SK-N-MC (cell line): ENCODE measurements at regions not wholly inside any gene's neighbourhood (a gene's known extent, or its start where the extent isn't known, plus 50 kb on each side); places are given as distances from the start of the nearest gene placed in this dataset.

Experiments used
- DNase-seq: peaks from one replicate; pipeline ENCODE4 v3.0.0-alpha.2; 2011; ENCODE audit warnings: low read depth, low spot score
- H3K27ac ChIP-seq: fragments of 200-600 bp; sonication (generic); 2 replicates; pipeline ENCODE4 v1.5.1; 2016; ENCODE audit warnings: mixed run types
- H3K36me3 ChIP-seq: fragments of 200-600 bp; sonication (generic); 2 replicates; pipeline ENCODE4 v1.6.1; 2017; ENCODE audit warnings: antibody characterized with exemption, low read length, mixed read lengths; ENCODE audit not compliant: insufficient read depth
- H3K4me3 ChIP-seq: fragments of 200-600 bp; sonication (generic); 2 replicates; pipeline ENCODE4 v1.5.1; 2016
- H3K9ac ChIP-seq: fragments of 200-600 bp; sonication (generic); 2 replicates; pipeline ENCODE4 v1.8.0; 2017; ENCODE audit warnings: mixed run types, mixed read lengths; ENCODE audit not compliant: insufficient read length
- H3K9me3 ChIP-seq: fragments of 200-600 bp; sonication (generic); 2 replicates; pipeline ENCODE4 v1.6.1; 2017; ENCODE audit warnings: low read depth, mild to moderate bottlenecking, antibody characterized with exemption, low read length, moderate library complexity, mixed read lengths
- EZH2 ChIP-seq: fragments of 200-600 bp; sonication (generic); IDR thresholded peaks from one replicate; pipeline ENCODE4 v1.6.1; 2017; ENCODE audit warnings: antibody characterized with exemption
- FOXP2 ChIP-seq: optimal IDR thresholded peaks from 2 replicates; pipeline ENCODE3; 2011; ENCODE audit warnings: mild to moderate bottlenecking, moderate library complexity; ENCODE audit not compliant: insufficient read depth; ENCODE audit errors: extremely low read length, control extremely low read depth
- POLR2AphosphoS5 ChIP-seq: IDR thresholded peaks from 2 replicates; pipeline ENCODE4 v1.6.1; 2012; ENCODE audit warnings: mild to moderate bottlenecking, low read depth, low read length, borderline replicate concordance

GRCh38 chr14:44777584-44777983, 184.2 kb downstream of the KLHL28 start:
- H3K4me3 ChIP-seq: no peak overlapping the region
- H3K9ac ChIP-seq: no peak overlapping the region
- no peak for DNase-seq
- TF ChIP-seq FOXP2 (no peak), EZH2 (no peak), POLR2AphosphoS5 (no peak)
- H3K27ac ChIP-seq: no peak overlapping the region
- H3K9me3 ChIP-seq: no peaks in the 10 kb centered on the region
- no peaks in the 10 kb centered on the region for H3K36me3 ChIP-seq

GRCh38 chr14:44775248-44775647, 186.5 kb downstream of the KLHL28 start:
- H3K9ac ChIP-seq: no peak overlapping the region
- no peak for DNase-seq
- H3K36me3 ChIP-seq: no peaks in the 10 kb centered on the region
- H3K4me3 ChIP-seq: no peak overlapping the region
- no peak overlapping the region for H3K27ac ChIP-seq
- H3K9me3 ChIP-seq: no peaks in the 10 kb centered on the region
- TF ChIP-seq POLR2AphosphoS5 (no peak), EZH2 (no peak), FOXP2 (no peak)

GRCh38 chr14:44774396-44774795, 187.4 kb downstream of the KLHL28 start:
- Histone ChIP-seq H3K4me3 (no peak overlapping the region), H3K27ac (no peak overlapping the region), H3K36me3 (no peaks in the 10 kb centered on the region), H3K9ac (no peak overlapping the region), H3K9me3 (no peaks in the 10 kb centered on the region)
- no peak for TF ChIP-seq POLR2AphosphoS5
- TF ChIP-seq FOXP2: no peak
- TF ChIP-seq EZH2: no peak
- DNase-seq: no peak

GRCh38 chr14:44771496-44771895, 190.3 kb downstream of the KLHL28 start:
- Histone ChIP-seq H3K9me3 (no peaks in the 10 kb centered on the region), H3K27ac (no peak overlapping the region), H3K9ac (no peak overlapping the region), H3K4me3 (no peak overlapping the region), H3K36me3 (no peaks in the 10 kb centered on the region)
- no peak for DNase-seq
- TF ChIP-seq FOXP2 (no peak), POLR2AphosphoS5 (no peak), EZH2 (no peak)

- no peaks in the 10 kb centered on the region for H3K9me3 ChIP-seq
- no peak overlapping the region for H3K27ac ChIP-seq
- no peak for DNase-seq
- H3K4me3 ChIP-seq: no peak overlapping the region
- no peaks in the 10 kb centered on the region for H3K36me3 ChIP-seq
- TF ChIP-seq POLR2AphosphoS5 (no peak), FOXP2 (no peak), EZH2 (no peak)
- H3K9ac ChIP-seq: no peak overlapping the region
Observed at GRCh38 chr14:44770201-44770600, 191.5 kb downstream of the KLHL28 start.

GRCh38 chr14:44768935-44769334, 192.8 kb downstream of the KLHL28 start:
- no peak overlapping the region for H3K4me3 ChIP-seq
- no peaks in the 10 kb centered on the region for H3K9me3 ChIP-seq
- H3K27ac ChIP-seq: no peak overlapping the region
- no peak for DNase-seq
- no peaks in the 10 kb centered on the region for H3K36me3 ChIP-seq
- H3K9ac ChIP-seq: no peak overlapping the region
- TF ChIP-seq FOXP2 (no peak), EZH2 (no peak), POLR2AphosphoS5 (no peak)

- DNase-seq: no peak
- H3K9ac ChIP-seq: no peak overlapping the region
- no peak overlapping the region for H3K27ac ChIP-seq
- TF ChIP-seq EZH2: no peak
- no peaks in the 10 kb centered on the region for H3K9me3 ChIP-seq
- no peak overlapping the region for H3K4me3 ChIP-seq
- no peaks in the 10 kb centered on the region for H3K36me3 ChIP-seq
Observed at GRCh38 chr14:44767646-44768173, 194.0 kb downstream of the KLHL28 start.

- Histone ChIP-seq H3K9me3 (no peaks in the 10 kb centered on the region), H3K4me3 (no peak overlapping the region), H3K9ac (no peak overlapping the region), H3K27ac (no peak overlapping the region), H3K36me3 (no peaks in the 10 kb centered on the region)
- no peak for TF ChIP-seq FOXP2
- no peak for TF ChIP-seq POLR2AphosphoS5
- no peak for TF ChIP-seq EZH2
- no peak for DNase-seq
Observed at GRCh38 chr14:44766285-44766684, 195.5 kb downstream of the KLHL28 start.

- Histone ChIP-seq H3K9me3 (no peaks in the 10 kb centered on the region), H3K27ac (no peak overlapping the region), H3K9ac (no peak overlapping the region), H3K36me3 (no peaks in the 10 kb centered on the region), H3K4me3 (no peak overlapping the region)
- DNase-seq: no peak
- TF ChIP-seq EZH2 (no peak), POLR2AphosphoS5 (no peak), FOXP2 (no peak)
Observed at GRCh38 chr14:44763356-44763755, 198.4 kb downstream of the KLHL28 start.
